ENCODE measurements at regions not wholly inside any gene's neighbourhood (a gene's known extent, or its start where the extent isn't known, plus 50 kb on each side); places are given as distances from the start of the nearest gene placed in this dataset.
A peak's percentile ranks its signal among the peaks of the same experiment; 100 is the strongest.

GRCh38 chr12:114508529-114509129 lies 102.7 kb upstream of the TBX5 start:
- Histone ChIP-seq H3K4me1 (ENCODE audit: insufficient read depth, low read length) (no peaks in the 10 kb centered on the region), H3K56ac (ENCODE audit: insufficient read length, low read depth, low read length) (no peak overlapping the region), H2BK20ac (ENCODE audit: low read depth, low read length, poor library complexity, severe bottlenecking) (no peak overlapping the region), H4K8ac (replicated peaks; ENCODE audit: insufficient read length, low read depth, low read length) (no peak overlapping the region), H3K27me3 (ENCODE audit: insufficient read depth, low read length) (no peaks in the 10 kb centered on the region), H3K9me3 (ENCODE audit: control insufficient read depth, low read depth, low read length) (no peaks in the 10 kb centered on the region), H2BK5ac (ENCODE audit: insufficient read length, low read length) (no peak overlapping the region), H4K91ac (ENCODE audit: insufficient read length, low read depth, low read length) (no peak overlapping the region), H2AK5ac (ENCODE audit: insufficient read length, low read length) (no peak overlapping the region), H3K23ac (ENCODE audit: insufficient read length, low read depth, low read length) (no peak overlapping the region), H2BK12ac (ENCODE audit: insufficient read length, low read depth, low read length) (no peak overlapping the region), H3K79me1 (ENCODE audit: insufficient read depth, low read depth, low read length, poor library complexity, severe bottlenecking) (no peaks in the 10 kb centered on the region), H2AFZ (ENCODE audit: low read length) (no peak overlapping the region), H3T11ph (ENCODE audit: low read length) (no peak overlapping the region), H3K23me2 (ENCODE audit: insufficient read length, low read depth, low read length, poor library complexity, severe bottlenecking) (no peaks in the 10 kb centered on the region), H3K18ac (ENCODE audit: insufficient read length, low read depth, low read length) (no peak overlapping the region), H3K4ac (ENCODE audit: low read depth, low read length) (no peak overlapping the region), H3K4me2 (ENCODE audit: insufficient read depth, insufficient read length, low read length) (no peak overlapping the region), H2BK15ac (ENCODE audit: low read depth, low read length) (no peak overlapping the region), H2BK120ac (ENCODE audit: low read depth, low read length, poor library complexity, severe bottlenecking) (no peak overlapping the region), H3K79me2 (ENCODE audit: insufficient read depth, low read length) (no peaks in the 10 kb centered on the region), H3K27ac (ENCODE audit: insufficient read length, low read depth, low read length) (no peak overlapping the region), H3K14ac (ENCODE audit: insufficient read depth, low read length) (no peak overlapping the region), H4K5ac (ENCODE audit: insufficient read length, low read depth, low read length) (no peak overlapping the region), H4K20me1 (ENCODE audit: control insufficient read depth, insufficient read depth, insufficient read length) (no peaks in the 10 kb centered on the region), H3K9ac (ENCODE audit: extremely low read depth, insufficient read length, low read length) (no peak overlapping the region)
- H3K4me3 Mint-ChIP-seq = no peak overlapping the region
- DNase-seq = peak; percentile 87
- H3K27ac Mint-ChIP-seq = no peak overlapping the region
- no CpG with 5 or more reads among the region's 8 CpGs for WGBS (ENCODE audit: extremely low coverage, insufficient read length, low lambda C conversion rate)
- peaks cover 0 to 3% of the 10 kb centered on the region in 2 experiments; a peak in 1 of 5 replicates for H3K9me3 Mint-ChIP-seq
- peak; percentile 84 for TF ChIP-seq CTCF (conservative IDR thresholded peaks at IDR 0.05)
- H3K4me1 Mint-ChIP-seq = no peaks in the 10 kb centered on the region
- H3K27me3 Mint-ChIP-seq (ENCODE audit: low read depth) = peaks cover 44% of the 10 kb centered on the region
- H3K36me3 Mint-ChIP-seq (ENCODE audit: insufficient read depth in 1 of 3, low read depth in 3 of 3) = no peaks in the 10 kb centered on the region

All from H9 (cell line).